Ascending aorta (tissue), 2 donors: ENCODE measurements at regions not wholly inside any gene's neighbourhood (a gene's known extent, or its start where the extent isn't known, plus 50 kb on each side); places are given as distances from the start of the nearest gene placed in this dataset.

Source experiments
- DNase-seq, 2 donors: peaks; one replicate each; pipeline ENCODE4 v3.0.0-alpha.2; 2019; ENCODE audit warnings: low spot score in 2 of 2
- H3K27ac ChIP-seq, 2 donors: fragments of 200-600 bp; sonication (generic); one replicate each; pipeline ENCODE4 v1.5.1; 2016 to 2017; ENCODE audit warnings: mild to moderate bottlenecking in 1 of 2
- H3K27me3 ChIP-seq: fragments of 200-600 bp; sonication (generic); one replicate; pipeline ENCODE4 v1.5.1; 2017
- H3K36me3 ChIP-seq, 2 donors: fragments of 200-600 bp; sonication (generic); one replicate each; pipeline ENCODE4 v1.5.1; 2016
- H3K4me1 ChIP-seq, 2 donors: fragments of 200-600 bp; sonication (generic); one replicate each; pipeline ENCODE4 v1.5.1; 2016 to 2017; ENCODE audit warnings: mild to moderate bottlenecking in 1 of 2
- H3K4me3 ChIP-seq, 2 donors: fragments of 200-600 bp; sonication (generic); one replicate each; pipeline ENCODE4 v1.5.1; 2016 to 2017; ENCODE audit warnings: mild to moderate bottlenecking in 1 of 2
- H3K9me3 ChIP-seq, 2 donors: fragments of 200-600 bp; sonication (generic); one replicate each; pipeline ENCODE4 v1.5.1; 2016
- CTCF ChIP-seq, 3 experiments: fragments of 200-600 bp in 2 of 3; fragments of 450-650 bp in 1 of 3; sonication (generic) in 2 of 3; IDR thresholded peaks; one replicate each; pipeline ENCODE4 v1.5.1; 2016 to 2019; ENCODE audit warnings: antibody characterized with exemption in 3 of 3, mild to moderate bottlenecking in 1 of 3, moderate library complexity in 1 of 3
- intact Hi-C: fragments of 100-400 bp; cut with DNase I; formaldehyde crosslinking; loops from one replicate; pipeline ENCODE4 v1.15.1; 2023

GRCh38 chr18:67961701-67962440, 445.4 kb upstream of the DSEL start:
- H3K27me3 ChIP-seq, result no peaks in the 10 kb centered on the region
- no peak for DNase-seq
- no peaks in the 10 kb centered on the region for H3K9me3 ChIP-seq
- H3K36me3 ChIP-seq, result no peaks in the 10 kb centered on the region
- TF ChIP-seq CTCF (IDR thresholded peaks at IDR 0.05), result no peak
- H3K27ac ChIP-seq, result no peak overlapping the region
- H3K4me1 ChIP-seq, result no peaks in the 10 kb centered on the region
- no peak overlapping the region for H3K4me3 ChIP-seq
- intact Hi-C loops, result no loop called here

GRCh38 chr18:67957684-67958083, 441.2 kb upstream of the DSEL start:
- no peaks in the 10 kb centered on the region for H3K36me3 ChIP-seq
- TF ChIP-seq CTCF (IDR thresholded peaks at IDR 0.05), result no peak
- no peaks in the 10 kb centered on the region for H3K9me3 ChIP-seq
- H3K4me3 ChIP-seq, result no peak overlapping the region
- H3K27me3 ChIP-seq, result no peaks in the 10 kb centered on the region
- no peaks in the 10 kb centered on the region for H3K4me1 ChIP-seq
- no peak overlapping the region for H3K27ac ChIP-seq
- intact Hi-C loops, result no loop called here
- DNase-seq, result no peak

GRCh38 chr18:67954594-67954993, 438.1 kb upstream of the DSEL start:
- Histone ChIP-seq H3K9me3 (no peaks in the 10 kb centered on the region), H3K27ac (no peak overlapping the region), H3K27me3 (no peaks in the 10 kb centered on the region), H3K4me1 (no peaks in the 10 kb centered on the region), H3K4me3 (no peak overlapping the region), H3K36me3 (no peaks in the 10 kb centered on the region)
- no peak for DNase-seq
- TF ChIP-seq CTCF (IDR thresholded peaks at IDR 0.05), result no peak
- intact Hi-C loops, result no loop called here

- no peak for TF ChIP-seq CTCF (IDR thresholded peaks at IDR 0.05)
- Histone ChIP-seq H3K4me3 (no peak overlapping the region), H3K27ac (no peak overlapping the region), H3K4me1 (no peaks in the 10 kb centered on the region), H3K9me3 (no peaks in the 10 kb centered on the region), H3K36me3 (no peaks in the 10 kb centered on the region), H3K27me3 (no peaks in the 10 kb centered on the region)
- intact Hi-C loops, result no loop called here
- DNase-seq, result no peak
Measured at GRCh38 chr18:67951137-67951536, 434.6 kb upstream of the DSEL start.

GRCh38 chr18:67938660-67939059, 422.1 kb upstream of the DSEL start:
- no peaks in the 10 kb centered on the region for H3K4me1 ChIP-seq
- no peak for TF ChIP-seq CTCF (IDR thresholded peaks at IDR 0.05)
- no peaks in the 10 kb centered on the region for H3K36me3 ChIP-seq
- no peaks in the 10 kb centered on the region for H3K27me3 ChIP-seq
- H3K9me3 ChIP-seq, result no peaks in the 10 kb centered on the region
- no peak overlapping the region for H3K27ac ChIP-seq
- DNase-seq, result no peak
- H3K4me3 ChIP-seq, result no peak overlapping the region
- intact Hi-C loops, result no loop called here

- no peaks in the 10 kb centered on the region for H3K36me3 ChIP-seq
- no peak for TF ChIP-seq CTCF (IDR thresholded peaks at IDR 0.05)
- no peaks in the 10 kb centered on the region for H3K9me3 ChIP-seq
- H3K4me3 ChIP-seq, result no peak overlapping the region
- DNase-seq, result no peak
- H3K27me3 ChIP-seq, result no peaks in the 10 kb centered on the region
- intact Hi-C loops, result no loop called here
- no peaks in the 10 kb centered on the region for H3K4me1 ChIP-seq
- H3K27ac ChIP-seq, result no peak overlapping the region
Measured at GRCh38 chr18:67935638-67936037, 419.1 kb upstream of the DSEL start.
